Large intestine (tissue), 3 donors: ENCODE measurements at regions not wholly inside any gene's neighbourhood (a gene's known extent, or its start where the extent isn't known, plus 50 kb on each side); places are given as distances from the start of the nearest gene placed in this dataset.
"Not testable (repeated sequence)": the region's sequence is repeated elsewhere in the genome, so short reads cannot be mapped to it uniquely, and the experiment has no call there.

ENCODE experiments used
- DNase-seq, 2 donors: peaks; one replicate each; pipeline versions ENCODE4 v3.0.0 to v3.0.0-alpha.2; 2013
- H3K27ac ChIP-seq: one replicate; pipeline ENCODE4 v1.5.1; 2013; ENCODE audit warnings: low read length
- H3K27me3 ChIP-seq: 2 replicates; pipeline ENCODE4 v1.6.1; 2013; ENCODE audit warnings: low read length; ENCODE audit not compliant: control insufficient read depth, insufficient read depth
- H3K36me3 ChIP-seq: 2 replicates; pipeline ENCODE4 v1.6.1; 2013; ENCODE audit warnings: low read length; ENCODE audit not compliant: control insufficient read depth, insufficient read depth
- H3K4me1 ChIP-seq: one replicate; pipeline ENCODE4 v1.6.1; 2013; ENCODE audit warnings: low read length; ENCODE audit not compliant: control insufficient read depth, insufficient read depth
- H3K4me3 ChIP-seq: one replicate; pipeline ENCODE4 v1.5.1; 2013; ENCODE audit warnings: low read length
- H3K9me3 ChIP-seq: one replicate; pipeline ENCODE4 v1.6.1; 2013; ENCODE audit warnings: mild to moderate bottlenecking, low read depth, low read length, moderate library complexity; ENCODE audit not compliant: control insufficient read depth
- WGBS: methylation state at CpG from one replicate; pipeline ENCODE4 v1.1.5; 2013; ENCODE audit warnings: low lambda C conversion rate; ENCODE audit not compliant: insufficient coverage; 5-methylcytosine and 5-hydroxymethylcytosine counted together

DNA sequence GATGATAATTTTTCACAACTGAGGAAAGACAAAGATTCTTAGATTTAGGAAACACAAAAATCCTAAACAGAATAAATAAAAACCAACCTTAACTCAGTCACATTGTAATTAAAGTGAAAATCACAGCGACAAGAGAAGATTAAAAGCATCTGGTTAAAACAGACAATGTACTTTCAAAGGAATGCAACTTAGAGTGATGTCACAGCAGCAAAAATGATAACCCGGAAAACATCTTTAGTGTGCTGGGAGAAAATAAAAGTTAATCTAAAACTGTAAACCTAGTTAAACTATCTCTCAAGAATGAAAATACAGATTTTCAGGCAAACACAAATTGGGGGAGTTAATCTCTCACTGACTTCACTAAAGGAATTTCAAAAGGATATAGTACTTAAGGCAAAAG lies 76.8 kb upstream of the OGFRL1 start:
- no peak overlapping the region for H3K27ac ChIP-seq
- H3K4me1 ChIP-seq = no peaks in the 10 kb centered on the region
- no peaks in the 10 kb centered on the region for H3K27me3 ChIP-seq
- H3K36me3 ChIP-seq = no peaks in the 10 kb centered on the region
- no peak for DNase-seq
- 94% methylated on average over 2 of the region's 2 CpGs for WGBS
- no peaks in the 10 kb centered on the region for H3K9me3 ChIP-seq
- no peak overlapping the region for H3K4me3 ChIP-seq

DNA sequence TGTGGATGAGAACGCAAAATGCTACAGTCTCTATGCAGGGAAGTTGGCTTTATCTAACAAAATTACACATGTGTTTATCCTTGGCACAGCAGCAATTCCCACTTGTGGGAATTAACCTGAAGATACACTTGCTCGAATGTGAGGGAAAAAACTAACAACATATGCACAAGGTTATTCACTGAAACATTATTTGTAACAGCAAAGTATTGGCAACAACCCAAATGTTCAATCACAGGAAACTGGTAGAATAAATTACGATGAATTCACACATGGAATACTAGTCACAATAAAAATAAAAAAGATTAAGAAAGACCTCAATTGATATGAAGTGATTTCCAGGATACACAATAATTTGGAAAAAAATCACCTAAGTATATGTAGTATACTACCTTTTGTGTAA lies 68.1 kb upstream of the OGFRL1 start:
- H3K27me3 ChIP-seq = no peaks in the 10 kb centered on the region
- no peaks in the 10 kb centered on the region for H3K4me1 ChIP-seq
- H3K9me3 ChIP-seq = no peaks in the 10 kb centered on the region
- 78% methylated on average over 2 of the region's 3 CpGs for WGBS
- H3K36me3 ChIP-seq = no peaks in the 10 kb centered on the region
- DNase-seq = no peak
- no peak overlapping the region for H3K4me3 ChIP-seq
- H3K27ac ChIP-seq = no peak overlapping the region

DNA sequence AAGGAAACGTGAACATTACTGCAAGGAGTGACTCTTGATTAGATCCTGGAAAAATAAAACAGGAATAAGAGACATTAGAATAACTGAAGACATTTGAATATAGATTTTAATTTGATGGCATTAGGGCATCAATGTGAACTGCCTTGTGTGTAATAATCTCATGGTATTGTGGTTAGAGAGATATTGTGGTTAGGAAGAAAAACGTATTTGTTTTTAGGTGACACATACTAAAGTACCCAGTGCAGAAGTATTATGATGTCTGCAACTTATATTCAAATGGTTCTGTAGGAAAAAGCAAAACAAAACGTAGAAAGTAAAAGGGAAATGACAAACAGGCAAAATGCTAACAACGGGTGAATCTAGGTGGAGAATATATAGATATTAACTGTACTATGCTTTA lies 65.9 kb upstream of the OGFRL1 start:
- 80% methylated on average over 4 of the region's 4 CpGs for WGBS

DNA sequence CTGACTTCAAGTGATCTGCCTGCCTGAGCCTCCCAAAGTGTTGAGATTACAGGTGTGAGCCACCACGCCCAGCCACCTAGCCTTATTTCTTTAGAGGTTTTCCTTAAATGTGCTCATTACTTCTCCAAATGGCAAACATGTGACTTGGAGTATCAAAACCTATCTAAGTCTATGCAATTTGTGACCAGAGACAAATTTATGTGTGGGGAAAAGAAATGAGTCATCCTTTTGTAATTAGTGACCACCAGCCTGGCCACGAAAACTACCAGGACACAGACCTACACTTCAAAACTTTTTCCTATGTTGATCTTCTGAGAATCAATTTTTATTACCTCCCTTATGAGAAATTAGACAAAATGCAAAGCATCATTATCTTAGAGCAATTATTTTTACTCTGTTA lies 64.6 kb upstream of the OGFRL1 start:
- no peaks in the 10 kb centered on the region for H3K9me3 ChIP-seq
- no CpG with 5 or more reads among the region's 2 CpGs for WGBS

More for the DNA sequence above, 65.9 kb upstream of the OGFRL1 start:
- H3K27ac ChIP-seq = no peak overlapping the region
- no peak overlapping the region for H3K4me3 ChIP-seq
- H3K36me3 ChIP-seq = no peaks in the 10 kb centered on the region
- H3K27me3 ChIP-seq = no peaks in the 10 kb centered on the region
- no peaks in the 10 kb centered on the region for H3K9me3 ChIP-seq
- no peaks in the 10 kb centered on the region for H3K4me1 ChIP-seq
- no peak for DNase-seq

DNA sequence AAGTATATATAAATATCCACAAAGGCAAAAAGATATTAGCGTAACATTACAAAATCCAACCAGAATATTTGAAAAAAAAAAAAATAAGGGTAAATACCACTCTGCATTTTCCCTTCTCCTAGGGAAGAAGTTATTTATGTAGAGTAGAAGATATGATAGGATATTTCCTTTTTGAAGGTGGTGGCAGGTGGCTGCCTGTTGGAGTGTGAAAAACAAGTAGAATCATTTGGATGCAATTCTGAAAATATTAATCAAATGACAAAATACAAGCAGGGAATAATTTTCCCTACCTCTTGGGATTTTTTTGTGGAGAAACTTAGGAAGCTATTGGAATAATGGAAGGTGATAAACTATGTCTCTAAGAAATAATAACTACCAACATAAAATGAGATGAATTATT lies 62.5 kb upstream of the OGFRL1 start:
- Histone ChIP-seq H3K4me1 (no peaks in the 10 kb centered on the region), H3K9me3 (no peaks in the 10 kb centered on the region), H3K36me3 (no peaks in the 10 kb centered on the region), H3K4me3 (no peak overlapping the region), H3K27ac (no peak overlapping the region), H3K27me3 (no peaks in the 10 kb centered on the region)
- DNase-seq = no peak
- 91% methylated on average over 1 of the region's 1 CpG for WGBS

More for the DNA sequence above, 64.6 kb upstream of the OGFRL1 start:
- no peak overlapping the region for H3K27ac ChIP-seq
- no peaks in the 10 kb centered on the region for H3K4me1 ChIP-seq
- H3K36me3 ChIP-seq = no peaks in the 10 kb centered on the region
- H3K27me3 ChIP-seq = no peaks in the 10 kb centered on the region
- H3K4me3 ChIP-seq = no peak overlapping the region
- DNase-seq = no peak

DNA sequence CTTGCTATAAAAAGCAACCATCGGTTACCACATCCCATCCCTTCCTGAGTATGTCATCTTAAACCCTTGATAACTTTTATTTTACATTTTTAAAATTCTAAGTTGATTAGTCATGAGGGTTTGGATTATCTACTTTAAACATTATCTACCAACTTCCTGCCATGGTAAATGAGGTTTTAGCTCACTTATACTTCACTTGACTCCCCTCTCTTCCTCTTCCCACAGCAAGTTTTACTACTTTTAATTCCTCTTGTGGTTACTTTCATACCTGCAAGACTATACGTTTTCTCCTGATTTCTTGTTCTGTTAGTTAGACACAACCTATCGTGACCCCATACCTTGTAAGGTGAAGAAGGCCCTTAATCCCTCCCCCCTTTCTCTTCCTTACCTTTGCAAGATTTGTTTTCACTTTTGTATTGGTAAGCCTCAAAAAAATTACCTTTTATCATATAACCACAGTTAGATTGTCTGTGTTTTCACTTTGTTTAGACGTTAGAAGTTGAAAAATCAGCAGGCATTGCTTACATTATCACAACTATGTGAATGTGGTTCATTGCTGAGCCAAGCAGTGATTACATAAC lies 60.1 kb upstream of the OGFRL1 start:
- Histone ChIP-seq H3K27ac (no peak overlapping the region), H3K9me3 (no peaks in the 10 kb centered on the region), H3K27me3 (no peaks in the 10 kb centered on the region), H3K36me3 (no peaks in the 10 kb centered on the region), H3K4me1 (no peaks in the 10 kb centered on the region), H3K4me3 (no peak overlapping the region)
- 91% methylated on average over 3 of the region's 4 CpGs for WGBS
- DNase-seq = no peak

DNA sequence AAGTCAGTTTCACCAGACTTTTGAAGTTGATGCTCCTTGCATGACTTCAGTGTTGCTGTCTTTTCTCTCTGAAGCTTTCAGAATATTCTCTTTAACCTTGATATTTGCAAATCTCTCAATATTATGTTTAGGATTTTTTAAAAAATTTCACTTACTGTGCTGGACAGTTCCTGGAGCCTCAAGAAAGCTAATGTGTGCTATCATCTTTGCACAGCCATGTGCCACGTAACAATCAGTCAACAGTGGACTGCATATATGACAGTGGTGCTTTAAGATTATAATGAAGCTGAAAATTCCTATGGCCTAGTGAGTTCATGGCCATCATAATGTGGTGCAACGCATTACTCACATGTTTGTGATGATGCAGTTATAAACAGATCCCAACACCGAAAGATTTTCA lies 59.1 kb upstream of the OGFRL1 start:
- Histone ChIP-seq H3K4me1 (no peaks in the 10 kb centered on the region), H3K36me3 (no peaks in the 10 kb centered on the region), H3K27me3 (no peaks in the 10 kb centered on the region), H3K9me3 (no peaks in the 10 kb centered on the region), H3K4me3 (no peak overlapping the region), H3K27ac (no peak overlapping the region)
- no peak for DNase-seq
- WGBS = no CpG with 5 or more reads among the region's 3 CpGs

DNA sequence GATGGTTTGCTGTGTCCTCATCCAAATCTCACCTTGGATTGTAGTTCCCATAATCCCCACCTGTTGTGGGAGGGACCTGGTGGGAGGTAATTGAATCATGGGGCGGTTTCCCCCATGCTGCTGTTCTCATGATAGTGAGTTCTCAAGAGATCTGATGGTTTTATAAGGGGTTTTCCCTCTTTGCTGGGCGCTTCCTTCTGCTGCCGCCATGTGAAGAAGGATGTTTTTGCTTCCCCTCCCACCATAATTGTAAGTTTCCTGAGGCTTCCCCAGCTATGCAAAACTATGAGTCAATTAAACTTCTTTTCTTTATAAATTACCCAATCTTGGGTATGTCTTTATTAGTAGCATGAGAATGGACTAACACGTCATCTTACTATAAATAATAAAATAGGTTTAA lies 55.7 kb upstream of the OGFRL1 start:
- WGBS = 100% methylated on average over 1 of the region's 4 CpGs
- not testable (repeated sequence) for H3K4me1 ChIP-seq, DNase-seq, H3K27me3 ChIP-seq, H3K36me3 ChIP-seq, H3K4me3 ChIP-seq, H3K9me3 ChIP-seq, H3K27ac ChIP-seq

DNA sequence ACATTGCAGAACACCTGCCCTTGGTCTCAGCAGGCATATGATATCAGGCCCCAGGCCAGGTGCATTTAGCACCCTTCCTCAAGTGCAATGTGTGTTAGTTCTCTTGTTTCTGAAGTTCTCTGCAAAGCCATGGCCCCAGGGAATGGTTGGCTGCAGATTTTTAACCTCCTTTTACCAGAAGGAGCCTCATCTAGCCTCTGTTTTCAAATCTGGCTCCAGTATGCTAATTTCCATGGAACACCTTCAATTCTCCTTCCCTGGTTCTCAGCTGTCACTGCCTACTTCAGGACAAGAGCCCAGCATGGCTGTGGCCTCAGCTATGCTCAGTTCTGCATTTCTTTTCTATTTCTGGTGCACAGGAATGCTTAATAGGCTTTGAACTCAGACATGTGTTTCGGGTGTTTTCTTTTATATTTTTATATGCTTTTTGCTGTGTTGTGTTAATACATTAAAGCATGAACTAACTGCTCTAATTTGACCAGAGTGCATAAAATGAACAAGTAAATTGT lies 51.6 kb upstream of the OGFRL1 start:
- DNase-seq = no peak
- no peak overlapping the region for H3K4me3 ChIP-seq
- H3K4me1 ChIP-seq = no peaks in the 10 kb centered on the region
- no peaks in the 10 kb centered on the region for H3K36me3 ChIP-seq
- no peak overlapping the region for H3K27ac ChIP-seq
- 100% methylated on average over 1 of the region's 1 CpG for WGBS
- no peaks in the 10 kb centered on the region for H3K27me3 ChIP-seq
- no peaks in the 10 kb centered on the region for H3K9me3 ChIP-seq

DNA sequence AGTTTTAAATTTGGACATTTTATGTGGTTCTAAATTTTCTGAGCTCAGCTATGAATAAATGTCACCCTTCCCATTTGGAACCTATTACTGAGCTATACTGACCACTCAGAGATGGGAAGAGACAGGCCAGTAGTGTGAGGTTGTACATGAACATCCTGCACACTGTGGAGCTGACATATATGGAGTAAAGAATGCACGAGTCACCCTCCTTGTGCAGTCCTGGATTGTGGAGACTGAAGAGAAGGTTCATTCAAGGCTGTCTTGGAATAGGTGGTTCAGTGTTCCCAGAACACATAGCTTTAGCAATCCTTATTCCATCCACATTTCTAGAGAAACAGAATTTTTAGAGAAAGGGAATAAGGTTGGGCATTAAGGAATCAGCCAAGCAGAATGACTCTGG lies 50.3 kb upstream of the OGFRL1 start:
- Histone ChIP-seq H3K4me3 (no peak overlapping the region), H3K27ac (no peak overlapping the region), H3K4me1 (no peaks in the 10 kb centered on the region), H3K9me3 (no peaks in the 10 kb centered on the region), H3K27me3 (no peaks in the 10 kb centered on the region), H3K36me3 (no peaks in the 10 kb centered on the region)
- WGBS = no CpG with 5 or more reads among the region's 1 CpG
- DNase-seq = no peak
